H9 (cell line): ENCODE measurements at regions not wholly inside any gene's neighbourhood (a gene's known extent, or its start where the extent isn't known, plus 50 kb on each side); places are given as distances from the start of the nearest gene placed in this dataset.

ENCODE experiments used
- DNase-seq: peaks from one replicate; pipeline ENCODE4 v3.0.0-alpha.2; 2017
- H2AFZ ChIP-seq: one replicate; pipeline ENCODE4 v1.6.1; 2013; ENCODE audit warnings: mild to moderate bottlenecking, low read length, control low read depth, moderate library complexity
- H2AK5ac ChIP-seq: 2 replicates; pipeline ENCODE4 v1.6.1; 2013; ENCODE audit warnings: low read length, control low read depth, mixed read lengths; ENCODE audit not compliant: insufficient read length
- H2BK120ac ChIP-seq: one replicate; pipeline ENCODE4 v1.6.1; 2013; ENCODE audit warnings: low read depth, mild to moderate bottlenecking, low read length, control low read depth, inconsistent platforms; ENCODE audit not compliant: poor library complexity, severe bottlenecking
- H2BK12ac ChIP-seq: 2 replicates; pipeline ENCODE4 v1.6.1; 2013; ENCODE audit warnings: low read length, control low read depth, mixed read lengths, low read depth; ENCODE audit not compliant: insufficient read length
- H2BK15ac ChIP-seq: 2 replicates; pipeline ENCODE4 v1.6.1; 2013; ENCODE audit warnings: low read depth, low read length, control low read depth
- H2BK20ac ChIP-seq: one replicate; pipeline ENCODE4 v1.6.1; 2013; ENCODE audit warnings: low read depth, mild to moderate bottlenecking, low read length, control low read depth, inconsistent platforms; ENCODE audit not compliant: poor library complexity, severe bottlenecking
- H2BK5ac ChIP-seq: 2 replicates; pipeline ENCODE4 v1.6.1; 2013; ENCODE audit warnings: low read length, control low read depth, mixed read lengths; ENCODE audit not compliant: insufficient read length
- H3K14ac ChIP-seq: 2 replicates; pipeline ENCODE4 v1.6.1; 2013; ENCODE audit warnings: low read length, control low read depth; ENCODE audit not compliant: insufficient read depth
- H3K18ac ChIP-seq: 2 replicates; pipeline ENCODE4 v1.6.1; 2013; ENCODE audit warnings: low read depth, mild to moderate bottlenecking, mixed read lengths, low read length, control low read depth; ENCODE audit not compliant: insufficient read length
- H3K23ac ChIP-seq: 2 replicates; pipeline ENCODE4 v1.6.1; 2013; ENCODE audit warnings: low read length, control low read depth, mixed read lengths, low read depth; ENCODE audit not compliant: insufficient read length
- H3K23me2 ChIP-seq: 2 replicates; pipeline ENCODE4 v1.6.1; 2013; ENCODE audit warnings: low read depth, mild to moderate bottlenecking, mixed read lengths, low read length, control low read depth; ENCODE audit not compliant: insufficient read length, poor library complexity, severe bottlenecking
- H3K27ac ChIP-seq: 2 replicates; pipeline ENCODE4 v1.5.1; 2013; ENCODE audit warnings: low read length, control low read depth, mixed read lengths, low read depth; ENCODE audit not compliant: insufficient read length
- H3K27me3 ChIP-seq: 2 replicates; pipeline ENCODE4 v1.6.1; 2013; ENCODE audit warnings: low read length, control low read depth, inconsistent platforms; ENCODE audit not compliant: insufficient read depth
- H3K4ac ChIP-seq: 2 replicates; pipeline ENCODE4 v1.6.1; 2013; ENCODE audit warnings: low read depth, mild to moderate bottlenecking, control low read depth, inconsistent platforms, low read length, moderate library complexity
- H3K4me1 ChIP-seq: 2 replicates; pipeline ENCODE4 v1.6.1; 2013; ENCODE audit warnings: low read length, control low read depth, inconsistent platforms; ENCODE audit not compliant: insufficient read depth
- H3K4me2 ChIP-seq: 2 replicates; pipeline ENCODE4 v1.6.1; 2013; ENCODE audit warnings: low read length, control low read depth, mixed read lengths; ENCODE audit not compliant: insufficient read length, insufficient read depth
- H3K56ac ChIP-seq: 2 replicates; pipeline ENCODE4 v1.6.1; 2013; ENCODE audit warnings: low read depth, mild to moderate bottlenecking, mixed read lengths, low read length, control low read depth; ENCODE audit not compliant: insufficient read length
- H3K79me1 ChIP-seq: 2 replicates; pipeline ENCODE4 v1.6.1; 2013; ENCODE audit warnings: low read depth, mild to moderate bottlenecking, moderate library complexity, low read length, control low read depth, inconsistent platforms; ENCODE audit not compliant: insufficient read depth, poor library complexity, severe bottlenecking
- H3K79me2 ChIP-seq: 2 replicates; pipeline ENCODE4 v1.6.1; 2013; ENCODE audit warnings: low read length, control low read depth, inconsistent platforms; ENCODE audit not compliant: insufficient read depth
- H3K9ac ChIP-seq: 2 replicates; pipeline ENCODE4 v1.6.1; 2013; ENCODE audit warnings: low read length, control low read depth, mixed read lengths; ENCODE audit not compliant: insufficient read length; ENCODE audit errors: extremely low read depth
- H3K9me3 ChIP-seq: one replicate; pipeline ENCODE4 v1.6.1; 2013; ENCODE audit warnings: low read depth, low read length, inconsistent platforms; ENCODE audit not compliant: control insufficient read depth
- H3T11ph ChIP-seq: one replicate; pipeline ENCODE4 v1.6.1; 2013; ENCODE audit warnings: mild to moderate bottlenecking, low read length, control low read depth, inconsistent platforms
- H4K20me1 ChIP-seq: one replicate; pipeline ENCODE4 v1.6.1; 2013; ENCODE audit not compliant: control insufficient read depth, insufficient read length, insufficient read depth
- H4K5ac ChIP-seq: 2 replicates; pipeline ENCODE4 v1.6.1; 2013; ENCODE audit warnings: low read depth, mild to moderate bottlenecking, mixed read lengths, low read length, control low read depth; ENCODE audit not compliant: insufficient read length
- H4K8ac ChIP-seq: replicated peaks from 2 replicates; pipeline ENCODE4 v1.6.1; 2013; ENCODE audit warnings: low read length, control low read depth, mixed read lengths, low read depth; ENCODE audit not compliant: insufficient read length
- H4K91ac ChIP-seq: 2 replicates; pipeline ENCODE4 v1.6.1; 2013; ENCODE audit warnings: low read depth, mild to moderate bottlenecking, moderate library complexity, mixed read lengths, low read length, control low read depth; ENCODE audit not compliant: insufficient read length
- H3K27ac Mint-ChIP-seq, 3 experiments: 2 replicates in 2 of 3; 3 replicates in 1 of 3; pipeline ENCODE4 v1.8.0; 2020 to 2021; ENCODE audit warnings: mixed read lengths in 3 of 3, mild to moderate bottlenecking in 1 of 3, moderate library complexity in 1 of 3
- H3K27me3 Mint-ChIP-seq: 2 replicates; pipeline ENCODE4 v1.8.0; 2021; ENCODE audit warnings: low read depth, mild to moderate bottlenecking, moderate library complexity, mixed read lengths
- H3K36me3 Mint-ChIP-seq, 3 experiments: 2 replicates in 2 of 3; 3 replicates in 1 of 3; pipeline ENCODE4 v1.8.0; 2020 to 2021; ENCODE audit warnings: low read depth in 3 of 3, mixed read lengths in 3 of 3; ENCODE audit not compliant: insufficient read depth in 1 of 3
- H3K4me1 Mint-ChIP-seq, 2 experiments: 2 replicates each; pipeline ENCODE4 v1.8.0; 2020; ENCODE audit warnings: mixed read lengths in 2 of 2
- H3K4me3 Mint-ChIP-seq, 2 experiments: 2 replicates in 1 of 2; 3 replicates in 1 of 2; pipeline ENCODE4 v1.8.0; 2020 to 2021; ENCODE audit warnings: mild to moderate bottlenecking in 2 of 2, mixed read lengths in 2 of 2, moderate library complexity in 1 of 2
- H3K9me3 Mint-ChIP-seq, 2 experiments: 2 replicates in 1 of 2; 3 replicates in 1 of 2; pipeline ENCODE4 v1.8.0; 2020; ENCODE audit warnings: mild to moderate bottlenecking in 2 of 2, mixed read lengths in 2 of 2, moderate library complexity in 1 of 2
- WGBS: extraction: QIAGEN DNeasy Blood & Tissue Kit; methylation state at CpG from one replicate; pipeline ENCODE4 v1.1.7; 2013; ENCODE audit warnings: missing lambda C conversion rate, low lambda C conversion rate, mixed read lengths; ENCODE audit not compliant: insufficient read length; ENCODE audit errors: extremely low coverage; 5-methylcytosine and 5-hydroxymethylcytosine counted together
- TF ChIP-seq, protein P1 (sequence below): fragments of 200-600 bp; sonication (generic); conservative IDR thresholded peaks from 3 replicates; pipeline ENCODE4 v1.8.0; 2021; ENCODE audit warnings: antibody characterized with exemption, mild to moderate bottlenecking

GRCh38 chr1:95926331-95926730, 692.3 kb downstream of the RWDD3 start:
- Histone ChIP-seq H2AK5ac (no peak overlapping the region), H3K27ac (no peak overlapping the region), H2AFZ (no peak overlapping the region), H4K20me1 (no peaks in the 10 kb centered on the region), H3K79me2 (no peaks in the 10 kb centered on the region), H2BK12ac (no peak overlapping the region), H3K23me2 (no peaks in the 10 kb centered on the region), H3K9me3 (no peaks in the 10 kb centered on the region), H3K79me1 (no peaks in the 10 kb centered on the region), H3K4me2 (no peak overlapping the region), H4K5ac (no peak overlapping the region), H3K18ac (no peak overlapping the region), H4K91ac (no peak overlapping the region), H3K23ac (no peak overlapping the region), H2BK15ac (no peak overlapping the region), H3K14ac (no peak overlapping the region), H3K27me3 (no peaks in the 10 kb centered on the region), H3K56ac (no peak overlapping the region), H2BK120ac (no peak overlapping the region), H3K9ac (no peak overlapping the region), H2BK20ac (no peak overlapping the region), H4K8ac (no peak overlapping the region), H2BK5ac (no peak overlapping the region), H3T11ph (no peak overlapping the region), H3K4me1 (no peaks in the 10 kb centered on the region), H3K4ac (no peak overlapping the region)
- H3K9me3 Mint-ChIP-seq = no peaks in the 10 kb centered on the region
- H3K4me3 Mint-ChIP-seq = no peak overlapping the region
- TF ChIP-seq, protein P1, sequence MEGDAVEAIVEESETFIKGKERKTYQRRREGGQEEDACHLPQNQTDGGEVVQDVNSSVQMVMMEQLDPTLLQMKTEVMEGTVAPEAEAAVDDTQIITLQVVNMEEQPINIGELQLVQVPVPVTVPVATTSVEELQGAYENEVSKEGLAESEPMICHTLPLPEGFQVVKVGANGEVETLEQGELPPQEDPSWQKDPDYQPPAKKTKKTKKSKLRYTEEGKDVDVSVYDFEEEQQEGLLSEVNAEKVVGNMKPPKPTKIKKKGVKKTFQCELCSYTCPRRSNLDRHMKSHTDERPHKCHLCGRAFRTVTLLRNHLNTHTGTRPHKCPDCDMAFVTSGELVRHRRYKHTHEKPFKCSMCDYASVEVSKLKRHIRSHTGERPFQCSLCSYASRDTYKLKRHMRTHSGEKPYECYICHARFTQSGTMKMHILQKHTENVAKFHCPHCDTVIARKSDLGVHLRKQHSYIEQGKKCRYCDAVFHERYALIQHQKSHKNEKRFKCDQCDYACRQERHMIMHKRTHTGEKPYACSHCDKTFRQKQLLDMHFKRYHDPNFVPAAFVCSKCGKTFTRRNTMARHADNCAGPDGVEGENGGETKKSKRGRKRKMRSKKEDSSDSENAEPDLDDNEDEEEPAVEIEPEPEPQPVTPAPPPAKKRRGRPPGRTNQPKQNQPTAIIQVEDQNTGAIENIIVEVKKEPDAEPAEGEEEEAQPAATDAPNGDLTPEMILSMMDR = no peak
- WGBS = no CpG with 5 or more reads among the region's 1 CpG
- H3K27me3 Mint-ChIP-seq = no peaks in the 10 kb centered on the region
- no peaks in the 10 kb centered on the region for H3K4me1 Mint-ChIP-seq
- no peaks in the 10 kb centered on the region for H3K36me3 Mint-ChIP-seq
- no peak for DNase-seq
- no peak overlapping the region for H3K27ac Mint-ChIP-seq
